GM18499 (cell line): ENCODE measurements at regions not wholly inside any gene's neighbourhood (a gene's known extent, or its start where the extent isn't known, plus 50 kb on each side); places are given as distances from the start of the nearest gene placed in this dataset.

ENCODE experiments used
- ATAC-seq: cut with Tn5 transposase; IDR thresholded peaks from one replicate; pipeline ENCODE4 v1.9.1; 2021; ENCODE audit warnings: moderate number of reproducible peaks; ENCODE audit not compliant: insufficient read depth, unreplicated experiment

GRCh38 chr14:47833011-47833410, 157.6 kb upstream of the MDGA2 start:
- no peak for ATAC-seq

GRCh38 chr14:47826809-47827208, 151.4 kb upstream of the MDGA2 start:
- no peak for ATAC-seq

GRCh38 chr14:47822326-47822725, 146.9 kb upstream of the MDGA2 start:
- no peak for ATAC-seq

- ATAC-seq = no peak
Measured at GRCh38 chr14:47821135-47821534, 145.7 kb upstream of the MDGA2 start.

- ATAC-seq = no peak
Measured at GRCh38 chr14:47790477-47790876, 115.1 kb upstream of the MDGA2 start.

GRCh38 chr14:47785058-47785457, 109.7 kb upstream of the MDGA2 start:
- no peak for ATAC-seq

- ATAC-seq = no peak
Measured at GRCh38 chr14:47778631-47779030, 103.2 kb upstream of the MDGA2 start.

- ATAC-seq = no peak
Measured at GRCh38 chr14:47772652-47773051, 97.2 kb upstream of the MDGA2 start.

GRCh38 chr14:47763188-47763854, 87.9 kb upstream of the MDGA2 start:
- ATAC-seq = no peak

- no peak for ATAC-seq
Measured at GRCh38 chr14:47746986-47747385, 71.6 kb upstream of the MDGA2 start.

GRCh38 chr14:47744155-47744554, 68.8 kb upstream of the MDGA2 start:
- ATAC-seq = no peak

GRCh38 chr14:47739541-47739940, 64.1 kb upstream of the MDGA2 start:
- no peak for ATAC-seq

GRCh38 chr14:47730296-47730695, 54.9 kb upstream of the MDGA2 start:
- no peak for ATAC-seq
